ENCODE measurements at regions not wholly inside any gene's neighbourhood (a gene's known extent, or its start where the extent isn't known, plus 50 kb on each side); places are given as distances from the start of the nearest gene placed in this dataset.

GRCh38 chr18:40501026-40501425 lies 1454.0 kb upstream of the PIK3C3 start:
- TF ChIP-seq CTCF (conservative IDR thresholded peaks at IDR 0.05): no peak
- Mint-ChIP-seq H3K36me3 (ENCODE audit: low read depth) (no peaks in the 10 kb centered on the region), H3K27me3 (ENCODE audit: insufficient read depth) (no peaks in the 10 kb centered on the region), H3K27ac (no peak overlapping the region), H3K4me1 (no peaks in the 10 kb centered on the region), H3K4me3 (no peak overlapping the region), H3K9me3 (no peaks in the 10 kb centered on the region)
- 100% methylated on average over 1 of the region's 1 CpG; no CpG with 5 or more reads in 1 of the 2 experiments for WGBS, 2 experiments (ENCODE audit: insufficient coverage in 1 of 2, insufficient read length in 1 of 2)
- H3K4me3 ChIP-seq (ENCODE audit: low read length): no peak overlapping the region
- H3K4me1 ChIP-seq (ENCODE audit: control insufficient read depth, insufficient read depth, low read length): no peaks in the 10 kb centered on the region
- no peaks in the 10 kb centered on the region for H3K27me3 ChIP-seq (ENCODE audit: control insufficient read depth, insufficient read depth, low read length, poor library complexity, severe bottlenecking)
- no peak for DNase-seq
- no peak overlapping the region for H3K27ac ChIP-seq (ENCODE audit: low read depth, low read length)
- no peak overlapping the region for H3K9ac ChIP-seq (ENCODE audit: extremely low read depth, low read length, poor library complexity, severe bottlenecking)
- no peaks in the 10 kb centered on the region for H3K36me3 ChIP-seq (ENCODE audit: control insufficient read depth, insufficient read depth, low read length)
- H3K9me3 ChIP-seq (ENCODE audit: control insufficient read depth, low read length): no peaks in the 10 kb centered on the region

- Mint-ChIP-seq H3K4me1 (peaks cover 3% of the 10 kb centered on the region), H3K9me3 (peaks cover 5% of the 10 kb centered on the region), H3K27me3 (ENCODE audit: insufficient read depth) (no peaks in the 10 kb centered on the region), H3K36me3 (ENCODE audit: low read depth) (peaks cover 2% of the 10 kb centered on the region), H3K27ac (no peak overlapping the region), H3K4me3 (no peak overlapping the region)
- H3K4me3 ChIP-seq (ENCODE audit: low read length): no peak overlapping the region
- peaks cover 7% of the 10 kb centered on the region for H3K9me3 ChIP-seq (ENCODE audit: control insufficient read depth, low read length)
- whole genome bisulfite sequencing, 2 experiments (ENCODE audit: insufficient coverage in 1 of 2, insufficient read length in 1 of 2): 92% methylated on average over 1 to 2 of the region's 2 CpGs
- no peak overlapping the region for H3K9ac ChIP-seq (ENCODE audit: extremely low read depth, low read length, poor library complexity, severe bottlenecking)
- H3K27me3 ChIP-seq (ENCODE audit: control insufficient read depth, insufficient read depth, low read length, poor library complexity, severe bottlenecking): no peaks in the 10 kb centered on the region
- no peaks in the 10 kb centered on the region for H3K36me3 ChIP-seq (ENCODE audit: control insufficient read depth, insufficient read depth, low read length)
- no peaks in the 10 kb centered on the region for H3K4me1 ChIP-seq (ENCODE audit: control insufficient read depth, insufficient read depth, low read length)
- H3K27ac ChIP-seq (ENCODE audit: low read depth, low read length): no peak overlapping the region
- no peak for TF ChIP-seq CTCF (conservative IDR thresholded peaks at IDR 0.05)
- DNase-seq: no peak
Measured at GRCh38 chr18:40494603-40495002, 1460.4 kb upstream of the PIK3C3 start.

GRCh38 chr18:40493316-40493715 lies 1461.7 kb upstream of the PIK3C3 start:
- TF ChIP-seq CTCF (conservative IDR thresholded peaks at IDR 0.05): no peak
- no peaks in the 10 kb centered on the region for H3K36me3 ChIP-seq (ENCODE audit: control insufficient read depth, insufficient read depth, low read length)
- DNase-seq: no peak
- H3K9me3 Mint-ChIP-seq: peaks cover 5% of the 10 kb centered on the region
- WGBS, 2 experiments (ENCODE audit: insufficient coverage in 1 of 2, insufficient read length in 1 of 2): 62 to 67% methylated on average over 3 to 4 of the region's 4 CpGs
- H3K4me3 ChIP-seq (ENCODE audit: low read length): no peak overlapping the region
- peaks cover 7% of the 10 kb centered on the region for H3K9me3 ChIP-seq (ENCODE audit: control insufficient read depth, low read length)
- H3K4me1 Mint-ChIP-seq: peaks cover 3% of the 10 kb centered on the region
- no peak overlapping the region for H3K27ac ChIP-seq (ENCODE audit: low read depth, low read length)
- H3K9ac ChIP-seq (ENCODE audit: extremely low read depth, low read length, poor library complexity, severe bottlenecking): no peak overlapping the region
- H3K27ac Mint-ChIP-seq: no peak overlapping the region
- no peaks in the 10 kb centered on the region for H3K27me3 ChIP-seq (ENCODE audit: control insufficient read depth, insufficient read depth, low read length, poor library complexity, severe bottlenecking)
- no peaks in the 10 kb centered on the region for H3K27me3 Mint-ChIP-seq (ENCODE audit: insufficient read depth)
- no peaks in the 10 kb centered on the region for H3K4me1 ChIP-seq (ENCODE audit: control insufficient read depth, insufficient read depth, low read length)
- peaks cover 2% of the 10 kb centered on the region for H3K36me3 Mint-ChIP-seq (ENCODE audit: low read depth)
- no peak overlapping the region for H3K4me3 Mint-ChIP-seq

Data from endodermal cell (in vitro differentiated cells).